Naive thymus-derived CD8-positive, alpha-beta T cell (primary cell): ENCODE measurements at regions not wholly inside any gene's neighbourhood (a gene's known extent, or its start where the extent isn't known, plus 50 kb on each side); places are given as distances from the start of the nearest gene placed in this dataset.

Source experiments
- ATAC-seq, 2 donors: fragments of 150-1000 bp; cut with Tn5 transposase in 1 of 2; sonication (Bioruptor Pico), chemical (Tn5 transposase) in 1 of 2; 1 replicate in 1 of 2; 2 replicates in 1 of 2; pipeline ENCODE4 v1.10.0; 2021; ENCODE audit warnings: mild to moderate bottlenecking in 2 of 2, moderate library complexity in 2 of 2
- POLR2A ChIA-PET: fragments of 350-600 bp; sonication (Branson Sonifier 250); formaldehyde crosslinking; loops from one replicate; lab custom pipeline; 2021; ENCODE audit warnings: antibody characterized with exemption; lab: Charles Lee
- DNase-seq, 10 donors: peaks; one replicate each; pipeline versions ENCODE4 v3.0.0 to v3.0.0-alpha.2; 2020 to 2022
- H3K27ac Mint-ChIP-seq, 10 donors: one replicate each; pipeline ENCODE4 v1.8.0; 2020 to 2022; ENCODE audit warnings: mild to moderate bottlenecking in 10 of 10, mixed read lengths in 10 of 10, moderate library complexity in 4 of 10, inconsistent platforms in 1 of 10
- H3K27me3 Mint-ChIP-seq, 5 donors: one replicate each; pipeline ENCODE4 v1.8.0; 2021 to 2022; ENCODE audit warnings: mixed read lengths in 5 of 5
- H3K36me3 Mint-ChIP-seq, 3 donors: one replicate each; pipeline ENCODE4 v1.8.0; 2020 to 2022; ENCODE audit warnings: mixed read lengths in 3 of 3, mild to moderate bottlenecking in 2 of 3, inconsistent platforms in 1 of 3
- H3K4me1 Mint-ChIP-seq, 4 donors: one replicate each; pipeline ENCODE4 v1.8.0; 2021 to 2022; ENCODE audit warnings: mixed read lengths in 4 of 4
- H3K4me3 Mint-ChIP-seq, 10 donors: one replicate each; pipeline ENCODE4 v1.8.0; 2020 to 2022; ENCODE audit warnings: mild to moderate bottlenecking in 10 of 10, mixed read lengths in 10 of 10, moderate library complexity in 6 of 10, inconsistent platforms in 1 of 10
- H3K9me3 Mint-ChIP-seq, 9 donors: one replicate each; pipeline ENCODE4 v1.8.0; 2020 to 2022; ENCODE audit warnings: mixed read lengths in 9 of 9, mild to moderate bottlenecking in 3 of 9, inconsistent platforms in 1 of 9, moderate library complexity in 1 of 9

DNA sequence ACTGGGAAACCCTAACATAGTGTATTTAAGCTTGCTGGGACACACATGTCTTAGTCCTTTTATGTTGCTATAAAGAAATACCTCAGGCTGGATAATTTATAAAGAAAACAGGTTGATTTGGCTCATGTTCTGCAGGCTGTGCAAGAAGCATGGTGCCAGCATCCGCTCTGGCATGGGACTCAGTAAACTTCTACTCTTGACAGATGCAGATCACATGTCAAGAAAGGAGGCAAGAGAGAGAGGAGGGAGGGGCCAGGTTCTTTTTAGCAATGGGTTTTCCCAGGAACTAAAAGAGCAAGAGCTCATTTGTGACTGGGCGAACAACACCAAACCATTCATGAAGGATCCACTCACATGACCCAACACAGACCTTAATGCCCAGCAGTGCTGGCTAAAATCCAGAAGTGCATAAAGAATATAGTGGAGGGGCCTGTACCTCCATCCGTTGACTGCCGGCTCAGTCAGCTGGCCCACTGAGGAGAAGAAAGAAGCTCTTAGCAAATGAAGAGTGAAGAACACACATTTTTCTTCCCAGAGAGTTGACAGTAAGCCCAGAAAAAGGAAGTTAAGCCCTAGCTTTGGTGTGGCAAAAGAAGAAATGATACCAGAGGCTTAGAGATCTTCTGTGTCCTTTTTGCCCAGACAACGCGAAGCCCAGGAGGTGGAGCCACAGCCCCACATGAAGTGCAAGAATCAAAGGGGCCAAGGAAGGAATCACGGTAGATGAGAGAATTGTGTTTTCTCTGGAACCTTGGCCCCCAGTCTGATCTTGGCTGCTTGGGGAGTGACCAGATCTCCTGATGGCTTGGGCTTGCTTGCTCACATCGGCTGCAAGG lies 183.5 kb upstream of the FAM98A start:
- Mint-ChIP-seq H3K9me3 (peaks cover 0 to 2% (median 0%) of the 10 kb centered on the region in 9 donors), H3K36me3 (no peaks in the 10 kb centered on the region), H3K27me3 (peaks cover 0 to 10% (median 6%) of the 10 kb centered on the region in 5 donors), H3K27ac (no peak overlapping the region), H3K4me1 (peaks cover 0 to 4% (median 0%) of the 10 kb centered on the region in 4 donors), H3K4me3 (no peak overlapping the region)
- ATAC-seq (no peak), DNase-seq (no peak)
- POLR2A ChIA-PET, result no interaction called here

DNA sequence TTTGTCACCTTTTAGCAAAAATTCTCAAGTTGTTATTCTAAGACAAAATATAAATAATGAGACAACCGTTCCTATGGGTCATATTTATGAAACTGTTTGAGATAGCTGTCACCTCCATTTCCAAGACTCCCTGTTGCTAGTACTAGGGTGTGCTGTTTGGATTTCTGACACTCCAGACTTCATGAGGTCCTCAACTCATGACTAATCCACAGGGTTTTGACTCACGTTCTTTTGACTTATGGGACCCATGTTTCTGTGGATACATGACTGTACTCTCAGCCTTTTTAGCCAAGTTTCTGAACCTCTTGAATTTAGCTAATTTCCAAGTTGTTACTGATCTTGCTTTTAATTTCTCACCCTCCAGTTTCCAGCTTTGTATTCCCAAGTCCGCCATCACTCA lies 178.7 kb upstream of the FAM98A start:
- Mint-ChIP-seq H3K27me3 (peaks cover 1 to 10% (median 6%) of the 10 kb centered on the region in 5 donors), H3K36me3 (no peaks in the 10 kb centered on the region), H3K27ac (no peak overlapping the region), H3K4me3 (no peak overlapping the region), H3K9me3 (peaks cover 0 to 2% (median 0%) of the 10 kb centered on the region in 9 donors), H3K4me1 (no peaks in the 10 kb centered on the region)
- no peak for ATAC-seq
- DNase-seq, result no peak
- POLR2A ChIA-PET, result no interaction called here

DNA sequence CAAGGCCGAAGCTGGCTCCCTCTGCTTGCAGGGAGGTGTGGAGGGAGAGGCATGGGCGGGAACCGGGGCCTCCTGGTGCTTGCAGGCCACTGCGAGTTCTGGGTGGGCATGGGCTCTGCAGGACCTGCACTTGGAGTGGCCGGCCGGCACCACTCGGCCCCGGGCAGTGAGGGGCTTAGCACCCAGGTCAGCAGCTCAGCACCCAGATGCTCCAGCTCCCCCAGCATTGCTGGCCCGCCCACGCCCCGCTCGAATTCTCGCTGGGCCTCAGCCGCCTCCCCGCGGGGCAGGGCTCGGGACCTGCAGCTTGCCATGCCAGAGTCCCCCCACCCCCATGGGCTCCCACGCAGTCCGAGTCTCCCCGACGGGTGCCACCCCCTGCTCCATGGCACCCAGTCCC lies 176.2 kb upstream of the FAM98A start:
- Mint-ChIP-seq H3K4me3 (no peak overlapping the region), H3K4me1 (no peaks in the 10 kb centered on the region), H3K36me3 (no peaks in the 10 kb centered on the region), H3K27me3 (peaks cover 1 to 7% (median 3%) of the 10 kb centered on the region in 5 donors), H3K9me3 (peaks cover 0 to 2% (median 0%) of the 10 kb centered on the region in 9 donors), H3K27ac (no peak overlapping the region)
- ATAC-seq (no peak), DNase-seq (no peak)
- POLR2A ChIA-PET, result no interaction called here

DNA sequence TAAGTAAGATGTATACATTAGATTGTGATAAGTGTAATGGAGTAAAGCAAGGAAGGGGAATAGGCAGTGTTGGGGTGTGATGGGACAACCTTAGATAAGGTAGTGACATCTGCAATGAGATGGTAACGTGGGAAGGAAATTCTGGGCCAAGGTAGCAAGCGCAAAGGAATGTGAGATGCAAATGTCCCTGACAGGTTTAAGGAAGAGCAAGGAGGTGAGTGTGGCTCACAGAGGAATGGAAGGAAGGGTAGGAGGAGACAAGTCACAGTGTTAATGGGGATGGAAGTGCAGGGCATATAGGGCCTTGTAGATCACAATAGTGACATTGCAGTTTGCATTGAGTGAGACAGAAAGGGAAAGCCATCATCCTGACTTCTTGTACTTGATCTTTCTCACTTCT lies 170.9 kb upstream of the FAM98A start:
- no peak overlapping the region for H3K4me3 Mint-ChIP-seq
- no peaks in the 10 kb centered on the region for H3K36me3 Mint-ChIP-seq
- DNase-seq (no peak), ATAC-seq (no peak)
- POLR2A ChIA-PET, result no interaction called here
- H3K27me3 Mint-ChIP-seq, result peaks cover 0 to 2% (median 0%) of the 10 kb centered on the region in 5 donors
- H3K27ac Mint-ChIP-seq, result no peak overlapping the region
- peaks cover 0 to 2% (median 0%) of the 10 kb centered on the region in 9 donors for H3K9me3 Mint-ChIP-seq
- no peaks in the 10 kb centered on the region for H3K4me1 Mint-ChIP-seq

DNA sequence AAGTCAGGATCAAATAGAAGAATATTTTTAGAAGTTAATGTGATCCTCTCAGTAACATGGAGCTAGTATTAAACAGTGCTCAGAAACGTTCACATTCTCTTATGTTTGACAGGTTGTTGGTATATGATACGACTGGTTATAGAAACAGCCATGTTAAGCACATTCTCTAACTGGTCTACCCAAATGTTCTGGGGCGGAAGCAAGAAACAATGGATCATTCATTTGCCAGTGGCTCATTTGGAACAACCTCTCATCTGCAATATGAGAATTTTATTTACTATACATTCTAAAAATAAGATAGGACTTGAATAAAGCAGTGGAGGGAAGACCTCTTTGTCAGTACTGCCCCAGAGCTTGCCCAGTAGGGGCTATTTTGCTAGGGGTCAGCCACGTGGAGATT lies 167.1 kb upstream of the FAM98A start:
- POLR2A ChIA-PET, result no interaction called here
- Mint-ChIP-seq H3K9me3 (peaks cover 0 to 2% (median 0%) of the 10 kb centered on the region in 9 donors), H3K27ac (no peak overlapping the region), H3K27me3 (peaks cover 0 to 2% (median 0%) of the 10 kb centered on the region in 5 donors), H3K4me1 (no peaks in the 10 kb centered on the region), H3K4me3 (no peak overlapping the region), H3K36me3 (no peaks in the 10 kb centered on the region)
- DNase-seq, result no peak
- no peak for ATAC-seq

DNA sequence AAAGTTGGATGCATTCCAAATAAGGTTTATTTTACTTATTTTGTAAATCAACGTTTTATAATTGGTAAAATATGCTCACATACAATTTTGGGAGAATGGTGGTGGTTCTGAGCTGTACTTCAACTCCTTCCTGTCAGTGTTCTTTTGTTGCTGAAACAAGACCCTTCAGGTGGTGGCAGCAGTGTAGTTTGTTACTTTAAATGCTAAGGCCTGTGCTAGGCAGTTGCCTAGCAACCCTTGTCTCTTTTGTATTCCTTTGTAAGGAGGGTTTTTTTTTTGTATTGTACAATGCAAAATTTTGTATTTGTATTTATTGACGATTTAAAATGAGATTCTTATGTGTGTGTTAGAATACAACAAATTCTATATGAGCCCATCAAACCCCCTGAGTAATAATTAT lies 166.0 kb upstream of the FAM98A start:
- Mint-ChIP-seq H3K27ac (no peak overlapping the region), H3K36me3 (no peaks in the 10 kb centered on the region), H3K9me3 (peaks cover 0 to 6% (median 0%) of the 10 kb centered on the region in 9 donors), H3K4me3 (no peak overlapping the region), H3K27me3 (peaks cover 0 to 2% (median 0%) of the 10 kb centered on the region in 5 donors), H3K4me1 (no peaks in the 10 kb centered on the region)
- ATAC-seq (no peak), DNase-seq (no peak)
- POLR2A ChIA-PET, result no interaction called here

DNA sequence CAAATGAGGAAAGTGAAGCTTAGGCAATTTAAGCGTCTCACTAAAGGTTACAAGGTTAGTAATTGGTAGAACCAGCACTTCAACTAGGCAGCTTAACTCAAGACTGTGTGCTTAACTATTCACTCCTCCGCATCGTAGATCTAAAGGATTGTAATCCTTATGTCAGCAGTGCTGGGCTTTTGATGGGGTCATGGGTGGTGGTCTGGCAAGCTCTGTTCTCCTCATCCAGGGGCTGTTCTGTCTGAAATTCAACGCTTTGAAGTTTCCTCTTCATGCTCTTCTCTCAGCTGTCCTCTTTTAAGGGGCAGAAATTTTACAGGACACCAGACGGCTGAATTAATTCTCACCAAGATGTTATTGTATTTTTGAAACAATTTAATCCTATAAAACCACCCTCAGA lies 165.5 kb upstream of the FAM98A start:
- no peak overlapping the region for H3K4me3 Mint-ChIP-seq
- ATAC-seq (no peak), DNase-seq (no peak)
- H3K27ac Mint-ChIP-seq, result no peak overlapping the region
- H3K27me3 Mint-ChIP-seq, result peaks cover 0 to 2% (median 0%) of the 10 kb centered on the region in 5 donors
- POLR2A ChIA-PET, result no interaction called here
- H3K36me3 Mint-ChIP-seq, result no peaks in the 10 kb centered on the region
- peaks cover 0 to 6% (median 2%) of the 10 kb centered on the region in 9 donors for H3K9me3 Mint-ChIP-seq
- no peaks in the 10 kb centered on the region for H3K4me1 Mint-ChIP-seq

DNA sequence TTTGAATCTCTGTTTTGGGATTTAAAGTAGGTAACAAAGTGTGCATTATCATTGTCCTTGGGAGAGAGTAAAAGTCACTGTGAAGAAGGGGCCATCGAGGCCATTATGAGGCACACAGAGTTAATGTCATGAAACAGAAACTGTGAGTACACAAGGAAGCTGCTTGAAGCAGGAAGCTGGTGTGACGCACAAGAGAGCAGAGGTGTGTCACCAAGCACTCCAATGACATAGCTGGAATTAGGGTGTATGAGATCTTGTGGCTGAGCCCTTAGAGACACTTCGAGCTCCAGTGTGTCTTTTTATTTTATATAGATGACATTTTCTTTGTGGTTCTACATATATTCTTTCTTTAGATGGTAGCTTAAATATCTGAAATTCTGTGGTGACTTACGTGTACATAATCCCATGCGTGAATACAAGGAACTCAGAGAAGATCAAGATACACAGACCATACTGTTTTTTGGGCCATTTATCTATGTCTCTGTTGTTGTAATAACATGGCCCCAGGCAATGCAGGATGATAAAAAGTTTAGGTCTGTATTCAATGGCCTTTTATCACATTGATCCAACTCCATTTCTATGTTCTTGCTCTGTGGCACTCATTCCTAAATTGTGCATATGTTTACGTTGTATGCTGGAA lies 164.7 kb upstream of the FAM98A start:
- Mint-ChIP-seq H3K4me1 (no peaks in the 10 kb centered on the region), H3K4me3 (no peak overlapping the region), H3K27me3 (peaks cover 0 to 2% (median 0%) of the 10 kb centered on the region in 5 donors), H3K9me3 (peaks cover 0 to 10% (median 7%) of the 10 kb centered on the region in 9 donors), H3K36me3 (peaks cover 0 to 5% (median 0%) of the 10 kb centered on the region in 3 donors), H3K27ac (no peak overlapping the region)
- POLR2A ChIA-PET, result no interaction called here
- DNase-seq (no peak), ATAC-seq (no peak)

DNA sequence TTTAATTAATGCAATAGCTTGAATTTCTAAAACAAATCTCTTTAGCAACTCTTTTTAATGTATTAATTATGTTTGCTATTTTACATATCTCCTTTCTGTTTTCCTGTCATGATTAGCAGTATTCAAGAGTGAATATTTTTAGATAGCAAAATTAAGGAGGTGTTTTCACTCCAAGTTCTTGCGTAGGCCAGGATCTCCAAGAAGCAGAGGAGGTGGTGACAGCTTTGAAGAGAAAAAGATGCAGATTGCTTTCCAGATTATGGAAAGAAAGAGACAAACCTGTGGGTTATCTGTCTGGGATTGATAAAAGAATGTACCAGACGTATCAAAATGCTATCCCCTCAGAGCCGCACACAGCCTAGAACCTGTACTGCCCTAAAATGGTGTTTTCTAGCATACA lies 163.5 kb upstream of the FAM98A start:
- POLR2A ChIA-PET, result no interaction called here
- ATAC-seq (no peak), DNase-seq (no peak)
- Mint-ChIP-seq H3K27ac (no peak overlapping the region), H3K4me1 (no peaks in the 10 kb centered on the region), H3K4me3 (no peak overlapping the region), H3K27me3 (peaks cover 0 to 2% (median 0%) of the 10 kb centered on the region in 5 donors), H3K36me3 (peaks cover 0 to 5% (median 0%) of the 10 kb centered on the region in 3 donors), H3K9me3 (peaks cover 0 to 13% (median 9%) of the 10 kb centered on the region in 9 donors)

DNA sequence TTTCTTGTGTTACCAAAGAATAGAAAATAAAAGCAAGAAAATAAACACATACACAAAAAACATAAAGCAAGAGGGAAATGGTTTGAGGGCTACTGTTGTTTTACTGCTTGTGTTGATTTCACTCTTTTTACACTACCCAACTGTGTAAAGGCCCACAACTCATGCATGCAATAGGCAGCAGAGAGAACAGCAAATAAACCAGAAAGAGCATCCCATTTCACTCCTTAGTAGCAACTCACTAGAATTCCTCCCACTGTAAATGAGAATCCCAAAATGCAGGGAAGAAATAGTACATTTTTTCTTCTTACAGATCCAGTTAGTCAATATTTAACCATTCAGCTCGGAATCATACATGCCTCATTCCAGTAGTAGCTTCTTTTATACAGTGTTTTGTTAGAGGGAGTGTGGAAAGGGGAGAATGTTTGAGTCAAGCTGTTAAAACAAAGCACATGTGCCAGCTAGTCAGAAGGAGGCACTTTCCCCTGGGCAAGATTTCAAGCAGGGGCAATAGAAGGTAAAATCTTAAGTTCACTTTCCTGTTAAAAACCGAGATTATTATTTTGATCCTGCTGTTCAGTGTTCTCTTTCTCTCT lies 147.2 kb upstream of the FAM98A start:
- H3K4me3 Mint-ChIP-seq, result no peak overlapping the region
- peaks cover 0 to 5% (median 0%) of the 10 kb centered on the region in 3 donors for H3K36me3 Mint-ChIP-seq

DNA sequence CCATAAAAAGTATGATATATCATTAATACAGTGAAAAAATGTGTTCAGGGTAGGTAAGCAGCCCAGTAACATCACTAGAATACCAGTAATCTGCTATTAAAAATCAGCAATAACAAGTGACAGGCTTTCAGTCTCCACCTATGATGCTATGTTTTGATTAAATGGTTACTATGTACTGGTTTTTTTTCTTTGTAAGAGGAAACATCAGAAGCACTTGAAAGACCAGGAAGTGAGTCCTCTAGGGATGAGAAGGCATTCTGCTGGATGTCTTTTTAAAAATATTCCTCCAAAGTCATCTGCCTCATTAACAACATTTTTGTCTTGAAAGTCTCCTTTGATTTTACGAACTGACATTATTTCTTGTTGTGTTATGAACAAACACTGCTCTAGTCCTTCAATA lies 136.0 kb upstream of the FAM98A start:
- Mint-ChIP-seq H3K9me3 (peaks cover 0 to 8% (median 0%) of the 10 kb centered on the region in 9 donors), H3K36me3 (no peaks in the 10 kb centered on the region)
- POLR2A ChIA-PET, result no interaction called here

More for the DNA sequence above, 147.2 kb upstream of the FAM98A start:
- DNase-seq (no peak), ATAC-seq (no peak)
- H3K27me3 Mint-ChIP-seq, result peaks cover 7 to 36% (median 13%) of the 10 kb centered on the region in 5 donors
- no peak overlapping the region for H3K27ac Mint-ChIP-seq
- peaks cover 0 to 13% (median 4%) of the 10 kb centered on the region in 9 donors for H3K9me3 Mint-ChIP-seq
- POLR2A ChIA-PET, result no interaction called here
- no peaks in the 10 kb centered on the region for H3K4me1 Mint-ChIP-seq

DNA sequence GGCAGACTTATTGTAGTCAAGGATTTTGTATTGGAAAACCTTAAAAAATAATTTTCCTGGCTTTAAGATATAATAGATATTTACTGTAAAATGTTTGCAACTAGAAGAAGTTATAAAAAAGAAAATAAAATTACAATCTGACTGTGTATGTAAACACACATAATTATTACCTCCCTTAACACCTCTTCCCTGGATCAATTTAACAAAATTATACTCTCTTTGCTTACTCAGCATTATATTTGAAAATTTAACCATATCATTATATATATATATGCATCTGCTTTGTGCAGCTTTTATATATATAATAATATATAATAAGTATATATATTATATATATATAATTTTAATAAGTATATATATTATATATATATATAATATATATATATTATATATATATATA lies 131.7 kb upstream of the FAM98A start:
- no peak for ATAC-seq
- Mint-ChIP-seq H3K36me3 (no peaks in the 10 kb centered on the region), H3K27me3 (peaks cover 0 to 12% (median 0%) of the 10 kb centered on the region in 5 donors), H3K27ac (no peak overlapping the region), H3K9me3 (peaks cover 0 to 17% (median 0%) of the 10 kb centered on the region in 9 donors), H3K4me1 (no peaks in the 10 kb centered on the region), H3K4me3 (no peak overlapping the region)
- POLR2A ChIA-PET, result no interaction called here
- no peak for DNase-seq

More for the DNA sequence above, 136.0 kb upstream of the FAM98A start:
- no peaks in the 10 kb centered on the region for H3K4me1 Mint-ChIP-seq
- H3K27ac Mint-ChIP-seq, result no peak overlapping the region
- no peak overlapping the region for H3K4me3 Mint-ChIP-seq
- H3K27me3 Mint-ChIP-seq, result no peaks in the 10 kb centered on the region
- no peak for DNase-seq
- ATAC-seq, result no peak

DNA sequence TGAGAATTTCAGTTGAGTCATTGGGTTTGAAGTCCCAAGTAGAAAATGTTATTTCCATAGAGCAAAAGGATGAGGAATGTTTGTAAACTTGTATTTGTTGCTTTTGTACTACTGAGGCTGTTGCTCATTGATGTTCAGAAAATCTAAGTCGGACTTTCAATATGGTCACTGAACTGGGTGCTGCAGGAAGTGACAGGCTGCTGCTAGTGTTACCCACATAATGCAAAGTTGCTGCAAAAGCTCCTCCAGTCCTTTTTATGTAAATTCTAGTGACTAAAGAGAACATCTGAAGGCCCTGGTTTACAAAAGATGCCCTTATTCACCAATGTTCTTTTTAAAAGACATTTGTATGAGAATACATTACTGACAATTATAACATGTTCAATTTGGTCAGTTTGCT lies 131.1 kb upstream of the FAM98A start:
- Mint-ChIP-seq H3K27ac (no peak overlapping the region), H3K36me3 (no peaks in the 10 kb centered on the region), H3K27me3 (peaks cover 0 to 12% (median 0%) of the 10 kb centered on the region in 5 donors), H3K9me3 (peaks cover 0 to 17% (median 0%) of the 10 kb centered on the region in 9 donors), H3K4me1 (no peaks in the 10 kb centered on the region), H3K4me3 (no peak overlapping the region)
- POLR2A ChIA-PET, result no interaction called here
- ATAC-seq (no peak), DNase-seq (no peak)
